HepG2 (cell line): ENCODE measurements at regions not wholly inside any gene's neighbourhood (a gene's known extent, or its start where the extent isn't known, plus 50 kb on each side); places are given as distances from the start of the nearest gene placed in this dataset.

ENCODE experiments used
- ATAC-seq: fragments of 200-7000 bp; cut with Tn5 transposase; 3 replicates; pipeline ENCODE4 v1.9.1; 2020; ENCODE audit warnings: mild to moderate bottlenecking, moderate library complexity
- BruUV-seq: library from RNA; stranded (reverse); fragments of 400-500 nt; replicated peaks from 2 replicates; lab custom pipeline; 2021; lab: Mats Ljungman, UMichigan
- CTCF ChIA-PET: fragments of 300-600 bp; formaldehyde crosslinking; extraction: SDS; loops from one replicate; lab custom pipeline; 2021; ENCODE audit warnings: low total read pairs, inconsistent platforms, low intra/inter-chr PET ratio; lab: Yijun Ruan, JAX
- POLR2A ChIA-PET: fragments of 350-600 bp; sonication (Branson Sonifier 250); formaldehyde crosslinking; loops from one replicate; lab custom pipeline; 2020; ENCODE audit warnings: antibody characterized with exemption, inconsistent platforms; lab: Yijun Ruan, JAX
- DNase-seq: peaks from one replicate; pipeline ENCODE4 v3.0.0-alpha.2; 2015; ENCODE audit warnings: low spot score
- FAIRE-seq: peaks from 3 replicates; lab custom pipeline; 2011; peaks lifted over from hg19 to GRCh38; lab: Jason Lieb, UNC
- H2AFZ ChIP-seq: one replicate; pipeline ENCODE4 v1.6.1; 2011; ENCODE audit warnings: low read length, inconsistent platforms
- H3K27ac ChIP-seq: fragments of 300-600 bp; 3 replicates; pipeline ENCODE4 v1.8.0; 2011; ENCODE audit warnings: mixed run types, mild to moderate bottlenecking, mixed read lengths, low read length, inconsistent platforms; ENCODE audit not compliant: insufficient read depth; ENCODE audit errors: extremely low read length
- H3K27me3 ChIP-seq, 2 experiments: fragments of 200-600 bp in 1 of 2; 2 replicates in 1 of 2; 3 replicates in 1 of 2; pipeline versions ENCODE4 v1.6.0 to v1.8.0; 2011; ENCODE audit warnings: low read length in 2 of 2, mild to moderate bottlenecking in 2 of 2, moderate library complexity in 2 of 2, inconsistent platforms in 1 of 2; ENCODE audit not compliant: insufficient read depth in 2 of 2, control insufficient read depth in 1 of 2
- H3K36me3 ChIP-seq, 2 experiments: fragments of 200-600 bp in 1 of 2; replicated peaks in 1 of 2; 2 replicates in 1 of 2; 3 replicates in 1 of 2; pipeline versions ENCODE4 v1.5.1 to v1.8.0; 2011; ENCODE audit warnings: low read length in 2 of 2, inconsistent platforms in 1 of 2; ENCODE audit not compliant: insufficient read depth in 2 of 2, control insufficient read depth in 1 of 2
- H3K4me1 ChIP-seq: 2 replicates; pipeline ENCODE4 v1.5.1; 2012; ENCODE audit warnings: low read length, inconsistent platforms; ENCODE audit not compliant: insufficient read depth
- H3K4me2 ChIP-seq: 2 replicates; pipeline ENCODE4 v1.6.0; 2011; ENCODE audit warnings: low read depth, low read length, inconsistent platforms
- H3K4me3 ChIP-seq, 3 experiments: fragments of 200-600 bp in 1 of 3; sonication (generic), shearing (Covaris generic) in 1 of 3; replicated peaks in 1 of 3; 2 replicates each; pipeline ENCODE4 v1.5.1; 2011 to 2016; ENCODE audit warnings: low read length in 3 of 3, inconsistent platforms in 2 of 3, low read depth in 2 of 3, mild to moderate bottlenecking in 2 of 3, control low read depth in 1 of 3, mixed read lengths in 1 of 3; ENCODE audit not compliant: insufficient read depth in 1 of 3
- H3K79me2 ChIP-seq: one replicate; pipeline ENCODE4 v1.6.1; 2011; ENCODE audit warnings: low read length, inconsistent platforms; ENCODE audit not compliant: insufficient read depth
- H3K9ac ChIP-seq: 2 replicates; pipeline ENCODE4 v1.6.0; 2011; ENCODE audit warnings: mild to moderate bottlenecking, low read depth, low read length, inconsistent platforms; ENCODE audit not compliant: insufficient read depth
- H3K9me3 ChIP-seq: 2 replicates; pipeline ENCODE4 v1.5.1; 2012; ENCODE audit warnings: mild to moderate bottlenecking, low read length
- H4K20me1 ChIP-seq: 2 replicates; pipeline ENCODE4 v1.6.0; 2011; ENCODE audit warnings: inconsistent platforms, mild to moderate bottlenecking, low read length, moderate library complexity; ENCODE audit not compliant: insufficient read depth
- ATF7 ChIP-seq, 2 experiments: fragments of 450-650 bp in 1 of 2; sonication (generic) in 1 of 2; formaldehyde crosslinking in 1 of 2; IDR thresholded peaks; 2 replicates each; pipeline versions ENCODE4 v1.4.0 to v1.6.1; 2016 to 2020; ENCODE audit warnings: antibody characterized with exemption in 1 of 2, mild to moderate bottlenecking in 1 of 2, missing genetic modification reagents in 1 of 2
- BORCS8-MEF2B ChIP-seq: sonication (generic); formaldehyde crosslinking; IDR thresholded peaks from 2 replicates; pipeline ENCODE4 v1.8.0; 2022; ENCODE audit warnings: mild to moderate bottlenecking, missing genetic modification reagents
- HNRNPL ChIP-seq: fragments of 200-400 bp; formaldehyde crosslinking; IDR thresholded peaks from 2 replicates; pipeline ENCODE4 v1.6.1; 2017; ENCODE audit warnings: mild to moderate bottlenecking, low read depth, low read length
- IRX3 ChIP-seq: sonication (generic); formaldehyde crosslinking; IDR thresholded peaks from 2 replicates; pipeline ENCODE4 v1.8.1; 2023; ENCODE audit warnings: mild to moderate bottlenecking, low read depth, missing genetic modification reagents, borderline replicate concordance
- KDM5A ChIP-seq: fragments of 200-600 bp; sonication (generic); IDR thresholded peaks from 2 replicates; pipeline ENCODE4 v1.7.0; 2018; ENCODE audit warnings: antibody characterized with exemption, mild to moderate bottlenecking, low read length, borderline replicate concordance
- KLF6 ChIP-seq: IDR thresholded peaks from 2 replicates; pipeline ENCODE4 v1.8.0; 2016; ENCODE audit warnings: missing biosample characterization, missing genetic modification reagents
- MEF2D ChIP-seq: sonication (generic); formaldehyde crosslinking; IDR thresholded peaks from 2 replicates; pipeline ENCODE4 v1.5.1; 2020; ENCODE audit warnings: mild to moderate bottlenecking, missing genetic modification reagents
- PLRG1 ChIP-seq: fragments of 450-650 bp; conservative IDR thresholded peaks from 2 replicates; pipeline ENCODE4 v1.6.1; 2016
- XBP1 ChIP-seq: sonication (generic); formaldehyde crosslinking; IDR thresholded peaks from 2 replicates; pipeline ENCODE4 v1.5.0; 2020; ENCODE audit warnings: missing genetic modification reagents
- ZFP1 ChIP-seq: IDR thresholded peaks from 2 replicates; pipeline ENCODE4 v1.6.1; 2016
- ZNF329 ChIP-seq: sonication (generic); formaldehyde crosslinking; IDR thresholded peaks from 2 replicates; pipeline ENCODE4 v1.9.0; 2021; ENCODE audit warnings: low read depth, mild to moderate bottlenecking, missing genetic modification reagents
- ZSCAN20 ChIP-seq: sonication (generic); formaldehyde crosslinking; IDR thresholded peaks from 2 replicates; pipeline ENCODE4 v1.4.0; 2020; ENCODE audit warnings: missing genetic modification reagents, mild to moderate bottlenecking, borderline replicate concordance
- WGBS: methylation state at CpG from one replicate; pipeline ENCODE4 v1.1.6; 2017; ENCODE audit warnings: low lambda C conversion rate; 5-methylcytosine and 5-hydroxymethylcytosine counted together
- in situ Hi-C: cut with HindIII; loops from 2 replicates; pipeline ENCODE4 v1.10.0; 2017; ENCODE audit warnings: low pct_unique_long_range_greater_than_20kb; ENCODE audit not compliant: extremely low pct_ligation_motif_present
- intact Hi-C: fragments of 100-400 bp; cut with micrococcal nuclease; formaldehyde crosslinking; loops from one replicate; pipeline ENCODE4 v1.10.0; 2022; ENCODE audit not compliant: unreplicated experiment
- TF ChIP-seq, protein P1 (sequence below): sonication (generic); formaldehyde crosslinking; IDR thresholded peaks from 2 replicates; pipeline ENCODE4 v1.9.0; 2021; ENCODE audit warnings: missing genetic modification reagents, mild to moderate bottlenecking, borderline replicate concordance
- TF ChIP-seq, protein P2 (sequence below): sonication (generic); formaldehyde crosslinking; conservative IDR thresholded peaks from 2 replicates; pipeline ENCODE4 v1.5.0; 2020; ENCODE audit warnings: missing genetic modification reagents
- TF ChIP-seq, protein P3 (sequence below): sonication (generic); formaldehyde crosslinking; IDR thresholded peaks from 2 replicates; pipeline ENCODE4 v1.4.0; 2020; ENCODE audit warnings: low read depth, mild to moderate bottlenecking, missing genetic modification reagents

DNA sequence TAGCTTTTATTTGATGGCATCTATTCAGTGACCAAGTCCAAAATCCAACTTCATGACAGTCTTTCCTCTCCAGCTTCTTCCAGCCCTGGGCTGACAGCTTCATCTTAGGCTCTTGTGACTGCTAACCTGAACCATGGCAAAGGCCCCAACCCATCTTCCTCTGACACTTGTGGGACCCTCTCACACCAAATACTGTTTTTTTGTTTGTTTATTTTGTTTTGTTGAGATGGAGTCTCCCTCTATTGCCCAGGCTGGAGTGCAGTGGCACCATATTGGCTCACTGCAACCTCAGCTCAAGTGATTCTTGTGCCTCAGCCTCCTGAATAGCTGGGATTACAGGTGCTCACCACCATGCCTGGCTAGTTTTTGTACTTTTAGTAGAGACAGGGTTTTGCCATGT, 265.2 kb downstream of the GATA3 start:
- Histone ChIP-seq H3K79me2 (no peaks in the 10 kb centered on the region), H3K9me3 (no peaks in the 10 kb centered on the region), H2AFZ (no peak overlapping the region), H3K27ac (no peak overlapping the region), H3K36me3 (no peaks in the 10 kb centered on the region), H3K4me2 (no peak overlapping the region), H4K20me1 (no peaks in the 10 kb centered on the region), H3K4me3 (no peak overlapping the region), H3K27me3 (no peaks in the 10 kb centered on the region), H3K9ac (no peak overlapping the region), H3K4me1 (no peaks in the 10 kb centered on the region)
- in situ Hi-C loops = no loop called here
- POLR2A ChIA-PET = no interaction called here
- intact Hi-C loops = loop anchor here (5.0 kb wide), 1 partner anchor 867 kb away; no protein-coding TSS in a partner anchor
- CTCF ChIA-PET = no interaction called here
- ATAC-seq (no peak), DNase-seq (no peak), FAIRE-seq (no peak)
- BruUV-seq = no TSS peak
- TF ChIP-seq, protein P1, sequence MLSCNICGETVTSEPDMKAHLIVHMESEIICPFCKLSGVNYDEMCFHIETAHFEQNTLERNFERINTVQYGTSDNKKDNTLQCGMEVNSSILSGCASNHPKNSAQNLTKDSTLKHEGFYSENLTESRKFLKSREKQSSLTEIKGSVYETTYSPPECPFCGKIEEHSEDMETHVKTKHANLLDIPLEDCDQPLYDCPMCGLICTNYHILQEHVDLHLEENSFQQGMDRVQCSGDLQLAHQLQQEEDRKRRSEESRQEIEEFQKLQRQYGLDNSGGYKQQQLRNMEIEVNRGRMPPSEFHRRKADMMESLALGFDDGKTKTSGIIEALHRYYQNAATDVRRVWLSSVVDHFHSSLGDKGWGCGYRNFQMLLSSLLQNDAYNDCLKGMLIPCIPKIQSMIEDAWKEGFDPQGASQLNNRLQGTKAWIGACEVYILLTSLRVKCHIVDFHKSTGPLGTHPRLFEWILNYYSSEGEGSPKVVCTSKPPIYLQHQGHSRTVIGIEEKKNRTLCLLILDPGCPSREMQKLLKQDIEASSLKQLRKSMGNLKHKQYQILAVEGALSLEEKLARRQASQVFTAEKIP (CRISPR knock-in tag) = no peak

DNA sequence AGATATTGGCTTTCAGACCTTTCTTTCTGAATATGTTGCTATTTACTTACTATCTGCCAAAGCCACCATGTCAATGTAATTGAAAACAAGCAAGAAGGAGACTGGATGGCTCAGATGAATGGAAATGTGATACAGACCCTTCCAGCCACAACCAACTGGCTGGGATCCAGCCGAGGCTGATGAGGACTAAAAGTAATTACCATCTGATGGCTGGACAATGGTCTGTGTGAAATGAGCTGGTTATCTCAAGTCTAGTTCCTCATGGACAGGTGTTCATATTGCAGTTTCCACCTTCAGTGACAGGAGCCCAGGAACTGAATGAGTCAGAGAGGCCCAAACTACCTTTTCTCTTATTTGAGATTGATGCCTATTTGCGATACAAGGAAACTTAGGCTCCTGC, 267.5 kb downstream of the GATA3 start:
- FAIRE-seq = no peak
- POLR2A ChIA-PET = no interaction called here

More for the DNA sequence above, 267.5 kb downstream of the GATA3 start:
- no peak overlapping the region for H3K27ac ChIP-seq
- H3K27me3 ChIP-seq = peaks cover 0 to 3% of the 10 kb centered on the region in 2 experiments; a peak in 1 of 5 replicates
- TF ChIP-seq ZSCAN20 = no peak
- TF ChIP-seq BORCS8-MEF2B (CRISPR knock-in tag) = no peak
- no peak for TF ChIP-seq IRX3 (CRISPR knock-in tag)
- no peak for TF ChIP-seq ATF7 (IDR thresholded peaks at IDR 0.05)
- no peak for TF ChIP-seq ATF7 (CRISPR knock-in tag; IDR thresholded peaks at IDR 0.05)
- no peak for TF ChIP-seq KDM5A
- no peak for TF ChIP-seq PLRG1
- TF ChIP-seq, protein P2, sequence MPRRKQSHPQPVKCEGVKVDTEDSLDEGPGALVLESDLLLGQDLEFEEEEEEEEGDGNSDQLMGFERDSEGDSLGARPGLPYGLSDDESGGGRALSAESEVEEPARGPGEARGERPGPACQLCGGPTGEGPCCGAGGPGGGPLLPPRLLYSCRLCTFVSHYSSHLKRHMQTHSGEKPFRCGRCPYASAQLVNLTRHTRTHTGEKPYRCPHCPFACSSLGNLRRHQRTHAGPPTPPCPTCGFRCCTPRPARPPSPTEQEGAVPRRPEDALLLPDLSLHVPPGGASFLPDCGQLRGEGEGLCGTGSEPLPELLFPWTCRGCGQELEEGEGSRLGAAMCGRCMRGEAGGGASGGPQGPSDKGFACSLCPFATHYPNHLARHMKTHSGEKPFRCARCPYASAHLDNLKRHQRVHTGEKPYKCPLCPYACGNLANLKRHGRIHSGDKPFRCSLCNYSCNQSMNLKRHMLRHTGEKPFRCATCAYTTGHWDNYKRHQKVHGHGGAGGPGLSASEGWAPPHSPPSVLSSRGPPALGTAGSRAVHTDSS (CRISPR knock-in tag) = no peak
- no peak for TF ChIP-seq XBP1
- TF ChIP-seq KLF6 (CRISPR knock-in tag) = no peak
- TF ChIP-seq MEF2D (CRISPR knock-in tag) = no peak
- no peak for TF ChIP-seq HNRNPL
- TF ChIP-seq, protein P3, sequence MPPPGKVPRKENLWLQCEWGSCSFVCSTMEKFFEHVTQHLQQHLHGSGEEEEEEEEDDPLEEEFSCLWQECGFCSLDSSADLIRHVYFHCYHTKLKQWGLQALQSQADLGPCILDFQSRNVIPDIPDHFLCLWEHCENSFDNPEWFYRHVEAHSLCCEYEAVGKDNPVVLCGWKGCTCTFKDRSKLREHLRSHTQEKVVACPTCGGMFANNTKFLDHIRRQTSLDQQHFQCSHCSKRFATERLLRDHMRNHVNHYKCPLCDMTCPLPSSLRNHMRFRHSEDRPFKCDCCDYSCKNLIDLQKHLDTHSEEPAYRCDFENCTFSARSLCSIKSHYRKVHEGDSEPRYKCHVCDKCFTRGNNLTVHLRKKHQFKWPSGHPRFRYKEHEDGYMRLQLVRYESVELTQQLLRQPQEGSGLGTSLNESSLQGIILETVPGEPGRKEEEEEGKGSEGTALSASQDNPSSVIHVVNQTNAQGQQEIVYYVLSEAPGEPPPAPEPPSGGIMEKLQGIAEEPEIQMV (CRISPR knock-in tag) = no peak
- no peak for TF ChIP-seq ZNF329
- no peak for TF ChIP-seq ZFP1 (CRISPR knock-in tag)
- 19% methylated on average over 2 of the region's 2 CpGs for WGBS
- in situ Hi-C loops = no loop called here
- no peaks in the 10 kb centered on the region for H3K36me3 ChIP-seq
- H3K4me2 ChIP-seq = no peak overlapping the region
- no TSS peak for BruUV-seq
- H3K9ac ChIP-seq = no peak overlapping the region
- H3K4me1 ChIP-seq = no peaks in the 10 kb centered on the region
- no peak overlapping the region for H3K4me3 ChIP-seq
- no peaks in the 10 kb centered on the region for H3K9me3 ChIP-seq
- H3K79me2 ChIP-seq = no peaks in the 10 kb centered on the region
- no peak for DNase-seq
- no peaks in the 10 kb centered on the region for H4K20me1 ChIP-seq
- ATAC-seq = no peak
- intact Hi-C loops = loop anchor here (5.0 kb wide), 1 partner anchor 870 kb away; no protein-coding TSS in a partner anchor
- H2AFZ ChIP-seq = no peak overlapping the region
- CTCF ChIA-PET = no interaction called here
